ENCODE measurements at regions not wholly inside any gene's neighbourhood (a gene's known extent, or its start where the extent isn't known, plus 50 kb on each side); places are given as distances from the start of the nearest gene placed in this dataset.

- H3K4me2 ChIP-seq: no peak overlapping the region
- no peak overlapping the region for H2AFZ ChIP-seq (ENCODE audit: low read depth)
- no peaks in the 10 kb centered on the region for H3K27me3 ChIP-seq (ENCODE audit: insufficient read depth, low read depth)
- H3K9ac ChIP-seq: no peak overlapping the region
- no peaks in the 10 kb centered on the region for H3K4me1 ChIP-seq (ENCODE audit: low read depth, poor library complexity, severe bottlenecking)
- H3K79me2 ChIP-seq (ENCODE audit: insufficient read depth, low read depth): no peaks in the 10 kb centered on the region
- no peaks in the 10 kb centered on the region for H4K20me1 ChIP-seq (ENCODE audit: insufficient read depth)
- no peak overlapping the region for H3K4me3 ChIP-seq (IDR thresholded peaks at IDR 0.05; ENCODE audit: insufficient read depth, low read depth, low read length)
- TF ChIP-seq, protein P1, sequence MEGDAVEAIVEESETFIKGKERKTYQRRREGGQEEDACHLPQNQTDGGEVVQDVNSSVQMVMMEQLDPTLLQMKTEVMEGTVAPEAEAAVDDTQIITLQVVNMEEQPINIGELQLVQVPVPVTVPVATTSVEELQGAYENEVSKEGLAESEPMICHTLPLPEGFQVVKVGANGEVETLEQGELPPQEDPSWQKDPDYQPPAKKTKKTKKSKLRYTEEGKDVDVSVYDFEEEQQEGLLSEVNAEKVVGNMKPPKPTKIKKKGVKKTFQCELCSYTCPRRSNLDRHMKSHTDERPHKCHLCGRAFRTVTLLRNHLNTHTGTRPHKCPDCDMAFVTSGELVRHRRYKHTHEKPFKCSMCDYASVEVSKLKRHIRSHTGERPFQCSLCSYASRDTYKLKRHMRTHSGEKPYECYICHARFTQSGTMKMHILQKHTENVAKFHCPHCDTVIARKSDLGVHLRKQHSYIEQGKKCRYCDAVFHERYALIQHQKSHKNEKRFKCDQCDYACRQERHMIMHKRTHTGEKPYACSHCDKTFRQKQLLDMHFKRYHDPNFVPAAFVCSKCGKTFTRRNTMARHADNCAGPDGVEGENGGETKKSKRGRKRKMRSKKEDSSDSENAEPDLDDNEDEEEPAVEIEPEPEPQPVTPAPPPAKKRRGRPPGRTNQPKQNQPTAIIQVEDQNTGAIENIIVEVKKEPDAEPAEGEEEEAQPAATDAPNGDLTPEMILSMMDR (conservative IDR thresholded peaks at IDR 0.05; ENCODE audit: low read depth, low read length): no peak
- H3K27ac ChIP-seq: no peak overlapping the region
- no peaks in the 10 kb centered on the region for H3K36me3 ChIP-seq (ENCODE audit: insufficient read depth)
Observed at GRCh38 chr6:54009052-54009654, 102.1 kb upstream of the MLIP start.

GRCh38 chr6:54010340-54011276 is 100.6 kb upstream of the MLIP start:
- Histone ChIP-seq H3K79me2 (ENCODE audit: insufficient read depth, low read depth) (no peaks in the 10 kb centered on the region), H2AFZ (ENCODE audit: low read depth) (no peak overlapping the region), H3K36me3 (ENCODE audit: insufficient read depth) (no peaks in the 10 kb centered on the region), H3K27me3 (ENCODE audit: insufficient read depth, low read depth) (no peaks in the 10 kb centered on the region), H3K4me3 (IDR thresholded peaks at IDR 0.05; ENCODE audit: insufficient read depth, low read depth, low read length) (no peak overlapping the region), H3K27ac (no peak overlapping the region), H4K20me1 (ENCODE audit: insufficient read depth) (no peaks in the 10 kb centered on the region), H3K9ac (no peak overlapping the region), H3K4me1 (ENCODE audit: low read depth, poor library complexity, severe bottlenecking) (no peaks in the 10 kb centered on the region), H3K4me2 (no peak overlapping the region)
- TF ChIP-seq, protein P1 (conservative IDR thresholded peaks at IDR 0.05; ENCODE audit: low read depth, low read length): no peak

DNA sequence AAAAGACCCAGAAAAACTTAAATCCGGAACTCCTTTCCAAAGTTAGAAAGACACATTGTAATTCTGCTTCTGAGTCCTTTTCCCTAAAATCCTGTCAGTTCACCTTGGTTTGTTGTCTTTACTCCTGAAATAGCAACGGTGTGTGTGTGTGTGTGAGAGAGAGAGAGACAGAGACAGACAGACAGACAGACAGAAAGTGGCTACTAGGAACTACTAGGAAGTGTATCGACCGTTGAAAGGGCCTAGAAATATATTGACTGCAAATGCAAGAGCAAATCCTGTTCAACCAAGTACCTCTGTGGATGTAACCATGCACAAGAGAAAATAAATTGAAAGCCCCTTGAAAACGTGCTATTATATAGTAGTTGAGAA is 100.0 kb upstream of the MLIP start:
- H3K27ac ChIP-seq: no peak overlapping the region
- no peaks in the 10 kb centered on the region for H3K27me3 ChIP-seq (ENCODE audit: insufficient read depth, low read depth)
- TF ChIP-seq, protein P1 (conservative IDR thresholded peaks at IDR 0.05; ENCODE audit: low read depth, low read length): no peak
- no peaks in the 10 kb centered on the region for H3K4me1 ChIP-seq (ENCODE audit: low read depth, poor library complexity, severe bottlenecking)
- H2AFZ ChIP-seq (ENCODE audit: low read depth): no peak overlapping the region
- H4K20me1 ChIP-seq (ENCODE audit: insufficient read depth): no peaks in the 10 kb centered on the region
- no peak overlapping the region for H3K4me3 ChIP-seq (IDR thresholded peaks at IDR 0.05; ENCODE audit: insufficient read depth, low read depth, low read length)
- no peaks in the 10 kb centered on the region for H3K36me3 ChIP-seq (ENCODE audit: insufficient read depth)
- H3K79me2 ChIP-seq (ENCODE audit: insufficient read depth, low read depth): no peaks in the 10 kb centered on the region
- no peak overlapping the region for H3K4me2 ChIP-seq
- no peak overlapping the region for H3K9ac ChIP-seq

DNA sequence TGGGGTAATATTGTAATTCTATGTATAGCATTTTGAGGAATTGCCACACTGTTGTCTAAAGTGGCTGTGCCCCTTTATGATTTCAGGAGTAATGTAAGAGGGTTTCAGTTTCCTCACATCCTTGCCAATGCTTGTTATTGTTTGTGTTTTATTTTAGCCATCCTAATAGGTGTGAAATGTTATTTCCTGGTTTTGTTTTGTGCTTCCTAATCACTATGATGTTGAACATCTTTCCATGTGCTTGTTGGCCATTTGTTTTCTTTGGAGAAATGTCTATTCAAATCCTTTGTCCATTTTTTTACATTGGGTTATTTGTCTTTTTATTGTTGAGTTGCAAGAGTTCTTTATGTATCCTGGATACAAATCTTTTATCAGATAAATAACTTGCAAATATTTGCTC is 97.3 kb upstream of the MLIP start:
- no peak overlapping the region for H3K27ac ChIP-seq
- H3K4me3 ChIP-seq (IDR thresholded peaks at IDR 0.05; ENCODE audit: insufficient read depth, low read depth, low read length): no peak overlapping the region
- no peak overlapping the region for H3K9ac ChIP-seq
- H4K20me1 ChIP-seq (ENCODE audit: insufficient read depth): no peaks in the 10 kb centered on the region
- no peaks in the 10 kb centered on the region for H3K36me3 ChIP-seq (ENCODE audit: insufficient read depth)
- H3K4me1 ChIP-seq (ENCODE audit: low read depth, poor library complexity, severe bottlenecking): no peaks in the 10 kb centered on the region
- no peak overlapping the region for H3K4me2 ChIP-seq
- TF ChIP-seq, protein P1 (conservative IDR thresholded peaks at IDR 0.05; ENCODE audit: low read depth, low read length): no peak
- H3K79me2 ChIP-seq (ENCODE audit: insufficient read depth, low read depth): no peaks in the 10 kb centered on the region
- no peak overlapping the region for H2AFZ ChIP-seq (ENCODE audit: low read depth)
- no peaks in the 10 kb centered on the region for H3K27me3 ChIP-seq (ENCODE audit: insufficient read depth, low read depth)

All from KMS-11 (cell line).